ENCODE measurements at regions not wholly inside any gene's neighbourhood (a gene's known extent, or its start where the extent isn't known, plus 50 kb on each side); places are given as distances from the start of the nearest gene placed in this dataset.

DNA sequence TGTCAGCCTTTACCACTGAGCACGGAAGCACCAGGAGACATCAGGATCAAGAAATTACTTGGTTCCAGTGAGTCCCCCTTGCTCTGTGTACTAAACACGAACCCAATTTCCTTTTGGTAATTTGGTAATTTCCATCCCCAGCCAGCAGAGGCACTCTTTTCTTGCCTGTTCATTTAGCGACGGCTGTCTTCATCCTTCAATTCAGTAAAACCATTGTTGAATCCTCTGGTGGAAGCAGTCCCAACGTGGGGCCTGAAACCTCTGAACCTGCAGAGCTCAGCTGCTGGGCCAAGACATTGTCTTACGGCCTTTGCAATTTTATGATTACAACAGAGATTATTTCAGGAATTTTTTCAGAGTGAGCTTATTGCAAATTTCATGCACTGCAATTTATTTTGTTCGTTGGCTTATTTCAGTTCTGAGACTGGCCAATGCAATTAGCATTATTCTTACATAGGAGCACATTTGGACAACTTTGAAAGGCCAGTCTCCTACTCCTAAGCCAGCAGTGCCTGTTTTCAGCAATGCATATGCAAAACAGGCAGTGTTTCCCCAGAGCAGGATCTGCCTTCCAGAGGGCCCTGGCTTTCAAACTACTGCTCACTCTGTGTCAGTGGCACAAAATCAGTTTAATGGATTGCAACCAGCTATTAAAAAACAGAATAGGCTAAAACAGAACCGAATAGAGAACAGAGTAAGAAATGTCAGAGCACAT is 372.9 kb upstream of the TMEM132C start:
- DNase-seq (ENCODE audit: low read depth), result no peak

DNA sequence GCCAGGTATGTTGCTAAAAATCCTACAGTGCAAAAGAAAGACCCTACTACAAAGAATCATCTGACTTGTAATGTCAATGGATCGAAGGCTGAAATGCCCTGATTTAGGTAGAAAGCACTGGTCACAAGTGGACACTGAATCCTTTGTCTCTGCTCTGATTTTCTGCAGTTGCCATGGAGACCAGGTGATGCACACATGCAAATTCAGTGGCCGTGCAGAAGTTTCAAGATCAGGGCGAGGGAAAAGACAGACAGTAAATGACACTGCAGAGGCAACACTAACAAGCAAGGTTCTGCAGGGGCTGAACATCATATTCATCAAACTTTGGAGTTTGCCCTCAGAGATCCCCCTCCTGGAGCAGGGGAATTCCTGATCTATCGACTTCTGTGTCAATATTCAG is 370.3 kb upstream of the TMEM132C start:
- DNase-seq (ENCODE audit: low read depth), result no peak

- DNase-seq (ENCODE audit: low read depth), result no peak
Observed at GRCh38 chr12:127898616-127899015, 368.4 kb upstream of the TMEM132C start.

GRCh38 chr12:127899971-127900370 is 367.0 kb upstream of the TMEM132C start:
- DNase-seq (ENCODE audit: low read depth), result no peak

GRCh38 chr12:127900386-127900785 is 366.6 kb upstream of the TMEM132C start:
- no peak for DNase-seq (ENCODE audit: low read depth)

GRCh38 chr12:127903146-127903545 is 363.8 kb upstream of the TMEM132C start:
- DNase-seq (ENCODE audit: low read depth), result no peak

GRCh38 chr12:127909041-127909440 is 357.9 kb upstream of the TMEM132C start:
- DNase-seq (ENCODE audit: low read depth), result no peak

DNA sequence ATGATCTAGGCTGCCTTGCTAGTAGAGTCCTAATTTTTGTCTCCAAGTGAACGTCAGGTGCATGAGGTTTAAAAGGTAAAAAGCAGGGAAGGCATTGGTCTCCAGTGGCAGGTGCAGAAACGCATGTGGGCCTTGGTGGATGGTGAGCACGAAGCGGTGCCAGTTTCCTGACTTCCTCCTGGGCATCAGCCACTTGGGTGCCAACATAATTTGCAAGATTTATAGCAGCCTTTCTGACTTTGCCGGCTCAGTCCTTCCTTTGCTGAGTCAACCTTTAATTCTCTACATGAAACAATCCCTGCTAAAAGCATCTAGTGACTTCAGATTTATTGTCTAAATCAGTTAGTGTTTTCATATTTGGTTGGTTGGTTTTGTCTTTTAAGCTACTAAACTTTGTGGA is 355.7 kb upstream of the TMEM132C start:
- DNase-seq (ENCODE audit: low read depth), result no peak

GRCh38 chr12:127912035-127912665 is 354.8 kb upstream of the TMEM132C start:
- no peak for DNase-seq (ENCODE audit: low read depth)

- DNase-seq (ENCODE audit: low read depth), result no peak
Observed at GRCh38 chr12:127923501-127923900, 343.5 kb upstream of the TMEM132C start.

DNA sequence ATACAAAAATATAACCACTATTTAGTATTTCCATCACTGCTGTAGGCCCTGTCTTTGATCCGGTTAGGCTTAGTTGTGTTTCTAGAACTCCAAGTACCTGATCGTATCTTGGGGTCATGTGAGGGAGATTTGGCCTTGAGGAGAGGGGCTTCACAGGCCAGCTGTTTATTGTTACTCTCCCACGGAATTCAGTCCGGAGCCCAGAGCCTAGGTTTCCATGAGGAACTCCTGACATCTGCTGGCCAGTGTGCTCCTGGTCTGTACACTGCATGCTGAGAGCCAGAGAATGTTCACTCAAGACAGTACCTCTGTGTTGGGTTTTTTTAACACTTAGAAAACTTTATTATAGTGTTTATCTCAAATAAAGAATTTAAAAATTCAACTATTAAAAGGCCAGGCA is 341.0 kb upstream of the TMEM132C start:
- no peak for DNase-seq (ENCODE audit: low read depth)

DNA sequence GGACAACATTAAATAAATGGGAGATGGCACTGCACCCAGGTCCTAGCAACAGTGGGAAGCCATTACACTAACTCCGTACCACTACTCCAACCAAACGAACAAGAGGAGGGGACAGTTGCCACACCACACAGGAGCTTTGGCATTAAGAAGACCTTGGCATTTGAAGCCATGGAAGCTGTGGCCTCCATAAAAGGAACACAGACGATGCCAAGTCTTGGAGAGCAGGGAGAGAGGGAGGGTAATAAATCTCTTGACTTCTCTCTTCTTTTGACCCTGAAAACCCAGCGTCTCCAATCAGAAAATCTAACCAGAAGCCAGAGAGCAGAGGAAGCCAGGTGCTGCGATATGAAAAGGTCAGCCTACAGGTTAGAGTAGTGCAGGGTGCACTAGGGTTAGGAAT is 338.8 kb upstream of the TMEM132C start:
- no peak for DNase-seq (ENCODE audit: low read depth)

- DNase-seq (ENCODE audit: low read depth), result no peak
Observed at GRCh38 chr12:127928615-127929571, 338.1 kb upstream of the TMEM132C start.

- DNase-seq (ENCODE audit: low read depth), result no peak
Observed at GRCh38 chr12:127930122-127930521, 336.8 kb upstream of the TMEM132C start.

- DNase-seq (ENCODE audit: low read depth), result no peak
Observed at GRCh38 chr12:127934409-127934808, 332.6 kb upstream of the TMEM132C start.

- DNase-seq (ENCODE audit: low read depth), result no peak
Observed at GRCh38 chr12:127936463-127936862, 330.5 kb upstream of the TMEM132C start.

GRCh38 chr12:127941332-127941731 is 325.6 kb upstream of the TMEM132C start:
- no peak for DNase-seq (ENCODE audit: low read depth)

DNA sequence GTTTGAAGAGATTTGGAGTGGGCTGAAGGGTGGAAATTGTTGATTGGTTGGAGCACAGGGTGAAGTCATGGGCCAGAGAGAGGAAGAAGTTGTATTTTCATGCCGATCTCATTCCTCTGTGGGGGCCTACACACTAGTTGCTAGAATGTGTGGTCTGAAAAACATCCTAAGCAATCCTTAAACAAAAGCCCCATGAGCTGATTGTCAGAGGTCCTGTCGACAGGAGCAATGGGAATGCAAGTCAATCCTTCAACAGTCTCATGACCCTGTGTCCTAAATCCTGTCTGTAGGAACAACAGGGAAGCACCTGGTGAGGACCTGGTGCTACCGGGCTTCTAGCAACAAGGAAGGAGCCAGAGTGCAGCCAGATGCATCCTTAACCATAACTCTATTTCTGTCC is 324.0 kb upstream of the TMEM132C start:
- no peak for DNase-seq (ENCODE audit: low read depth)

DNA sequence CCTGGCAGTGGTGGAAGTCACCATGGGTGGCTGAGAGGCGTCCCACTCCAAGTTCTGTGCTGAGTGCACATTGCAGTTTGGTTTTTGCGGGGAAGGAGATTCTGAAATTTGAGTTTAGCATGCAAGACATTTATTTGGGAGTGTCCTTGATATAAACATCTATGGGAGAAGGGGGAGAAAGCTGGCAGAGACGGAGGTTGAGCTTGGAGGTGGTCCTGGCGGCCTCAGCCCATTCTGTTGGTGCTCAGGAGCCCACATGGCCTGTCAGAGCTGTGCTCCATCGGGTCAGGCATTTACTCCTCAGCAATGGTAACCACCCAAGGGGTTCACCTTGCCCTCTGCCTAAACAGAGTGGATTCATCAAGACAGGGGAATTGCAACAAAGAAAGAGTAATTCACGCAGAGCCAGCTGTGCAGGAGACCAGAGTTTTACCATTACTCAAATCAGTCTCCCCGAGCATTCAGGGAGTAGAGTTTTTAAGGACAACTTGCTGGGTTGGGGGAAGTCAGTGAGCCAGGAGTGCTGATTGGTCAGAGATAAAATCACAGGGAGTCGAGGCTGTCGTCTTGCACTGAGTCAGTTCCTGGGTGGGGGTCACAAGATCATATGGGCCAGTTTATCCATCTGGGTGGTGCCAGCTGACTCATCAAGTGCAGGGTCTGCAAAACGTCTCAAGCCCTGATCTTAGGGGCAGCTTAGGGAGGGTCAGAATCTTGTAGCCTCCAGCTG is 323.3 kb upstream of the TMEM132C start:
- DNase-seq (ENCODE audit: low read depth), result no peak

DNA sequence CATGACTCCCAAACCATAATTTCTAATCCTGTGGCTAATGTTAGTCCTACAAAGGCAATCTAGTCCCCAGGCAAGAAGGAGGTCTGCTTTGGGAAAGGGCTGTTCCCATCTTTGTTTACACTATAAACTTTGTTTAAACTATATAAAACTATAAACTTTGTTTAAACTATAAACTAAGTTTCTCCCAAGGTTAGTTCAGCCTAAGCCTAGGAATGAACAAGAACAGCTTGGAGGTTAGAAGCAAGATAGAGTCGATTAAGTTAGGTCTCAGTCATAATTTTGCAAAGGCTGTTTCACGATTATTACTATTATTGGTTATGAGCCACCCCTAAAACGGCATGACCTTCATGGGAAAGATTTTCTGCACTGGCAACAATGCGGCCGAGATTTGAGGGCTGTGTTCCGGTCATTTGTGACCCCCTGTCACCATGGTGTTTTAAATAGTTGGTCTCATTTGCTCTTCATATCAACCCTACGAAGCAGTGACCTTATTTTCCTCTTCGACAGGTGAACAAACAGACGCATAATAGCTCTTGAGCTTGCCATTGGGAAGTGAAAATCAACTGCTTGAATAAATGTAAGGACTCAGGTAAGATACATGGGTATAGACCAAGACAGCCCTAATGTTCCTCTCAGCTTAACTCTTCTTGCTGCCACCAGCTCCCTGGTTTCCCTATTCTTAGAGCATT is 322.6 kb upstream of the TMEM132C start:
- no peak for DNase-seq (ENCODE audit: low read depth)

DNA sequence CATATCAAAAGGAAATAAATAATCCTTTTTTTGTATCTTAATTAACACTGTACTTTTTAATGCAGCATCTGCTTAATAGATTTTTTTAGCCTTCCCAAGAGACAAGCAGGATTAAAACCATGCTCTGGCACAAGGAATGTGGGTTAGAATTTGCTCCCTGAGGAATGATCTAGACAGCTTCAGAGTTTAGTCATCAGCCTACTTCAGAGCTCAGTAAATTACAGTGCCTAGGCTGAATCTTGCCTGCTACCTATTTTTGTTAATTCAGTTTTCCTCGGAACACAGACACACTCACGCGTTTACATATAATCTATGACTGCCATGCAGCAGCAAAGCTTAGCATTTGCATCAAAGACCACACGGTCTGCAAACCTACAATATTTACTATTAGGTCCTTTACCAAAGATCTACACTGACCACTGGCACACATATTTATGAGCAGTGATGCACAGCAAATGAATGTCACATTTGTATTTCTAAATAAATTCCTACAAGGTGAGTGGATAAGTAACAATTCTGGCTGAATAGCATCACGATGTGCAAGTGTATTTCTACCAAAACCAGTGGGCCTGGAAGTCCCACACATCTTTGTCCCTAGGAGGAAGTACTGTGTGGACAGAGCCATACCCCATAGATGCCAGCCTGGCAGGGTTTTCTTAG is 309.8 kb upstream of the TMEM132C start:
- no peak for DNase-seq (ENCODE audit: low read depth)

Data from stimulated activated CD8-positive, alpha-beta memory T cell treated with anti-CD3 and anti-CD28 coated beads, Interleukin-15, amount 100 ng/mL, for 1 hour (primary cell).